H9 (cell line): ENCODE measurements at regions not wholly inside any gene's neighbourhood (a gene's known extent, or its start where the extent isn't known, plus 50 kb on each side); places are given as distances from the start of the nearest gene placed in this dataset.

Experiments
- DNase-seq: peaks from one replicate; pipeline ENCODE4 v3.0.0-alpha.2; 2017
- H2AFZ ChIP-seq: one replicate; pipeline ENCODE4 v1.6.1; 2013; ENCODE audit warnings: mild to moderate bottlenecking, low read length, control low read depth, moderate library complexity
- H2AK5ac ChIP-seq: 2 replicates; pipeline ENCODE4 v1.6.1; 2013; ENCODE audit warnings: low read length, control low read depth, mixed read lengths; ENCODE audit not compliant: insufficient read length
- H2BK120ac ChIP-seq: one replicate; pipeline ENCODE4 v1.6.1; 2013; ENCODE audit warnings: low read depth, mild to moderate bottlenecking, low read length, control low read depth, inconsistent platforms; ENCODE audit not compliant: poor library complexity, severe bottlenecking
- H2BK12ac ChIP-seq: 2 replicates; pipeline ENCODE4 v1.6.1; 2013; ENCODE audit warnings: low read length, control low read depth, mixed read lengths, low read depth; ENCODE audit not compliant: insufficient read length
- H2BK15ac ChIP-seq: 2 replicates; pipeline ENCODE4 v1.6.1; 2013; ENCODE audit warnings: low read depth, low read length, control low read depth
- H2BK20ac ChIP-seq: one replicate; pipeline ENCODE4 v1.6.1; 2013; ENCODE audit warnings: low read depth, mild to moderate bottlenecking, low read length, control low read depth, inconsistent platforms; ENCODE audit not compliant: poor library complexity, severe bottlenecking
- H2BK5ac ChIP-seq: 2 replicates; pipeline ENCODE4 v1.6.1; 2013; ENCODE audit warnings: low read length, control low read depth, mixed read lengths; ENCODE audit not compliant: insufficient read length
- H3K14ac ChIP-seq: 2 replicates; pipeline ENCODE4 v1.6.1; 2013; ENCODE audit warnings: low read length, control low read depth; ENCODE audit not compliant: insufficient read depth
- H3K18ac ChIP-seq: 2 replicates; pipeline ENCODE4 v1.6.1; 2013; ENCODE audit warnings: low read depth, mild to moderate bottlenecking, mixed read lengths, low read length, control low read depth; ENCODE audit not compliant: insufficient read length
- H3K23ac ChIP-seq: 2 replicates; pipeline ENCODE4 v1.6.1; 2013; ENCODE audit warnings: low read length, control low read depth, mixed read lengths, low read depth; ENCODE audit not compliant: insufficient read length
- H3K23me2 ChIP-seq: 2 replicates; pipeline ENCODE4 v1.6.1; 2013; ENCODE audit warnings: low read depth, mild to moderate bottlenecking, mixed read lengths, low read length, control low read depth; ENCODE audit not compliant: insufficient read length, poor library complexity, severe bottlenecking
- H3K27ac ChIP-seq: 2 replicates; pipeline ENCODE4 v1.5.1; 2013; ENCODE audit warnings: low read length, control low read depth, mixed read lengths, low read depth; ENCODE audit not compliant: insufficient read length
- H3K27me3 ChIP-seq: 2 replicates; pipeline ENCODE4 v1.6.1; 2013; ENCODE audit warnings: low read length, control low read depth, inconsistent platforms; ENCODE audit not compliant: insufficient read depth
- H3K4ac ChIP-seq: 2 replicates; pipeline ENCODE4 v1.6.1; 2013; ENCODE audit warnings: low read depth, mild to moderate bottlenecking, control low read depth, inconsistent platforms, low read length, moderate library complexity
- H3K4me1 ChIP-seq: 2 replicates; pipeline ENCODE4 v1.6.1; 2013; ENCODE audit warnings: low read length, control low read depth, inconsistent platforms; ENCODE audit not compliant: insufficient read depth
- H3K4me2 ChIP-seq: 2 replicates; pipeline ENCODE4 v1.6.1; 2013; ENCODE audit warnings: low read length, control low read depth, mixed read lengths; ENCODE audit not compliant: insufficient read length, insufficient read depth
- H3K56ac ChIP-seq: 2 replicates; pipeline ENCODE4 v1.6.1; 2013; ENCODE audit warnings: low read depth, mild to moderate bottlenecking, mixed read lengths, low read length, control low read depth; ENCODE audit not compliant: insufficient read length
- H3K79me1 ChIP-seq: 2 replicates; pipeline ENCODE4 v1.6.1; 2013; ENCODE audit warnings: low read depth, mild to moderate bottlenecking, moderate library complexity, low read length, control low read depth, inconsistent platforms; ENCODE audit not compliant: insufficient read depth, poor library complexity, severe bottlenecking
- H3K79me2 ChIP-seq: 2 replicates; pipeline ENCODE4 v1.6.1; 2013; ENCODE audit warnings: low read length, control low read depth, inconsistent platforms; ENCODE audit not compliant: insufficient read depth
- H3K9ac ChIP-seq: 2 replicates; pipeline ENCODE4 v1.6.1; 2013; ENCODE audit warnings: low read length, control low read depth, mixed read lengths; ENCODE audit not compliant: insufficient read length; ENCODE audit errors: extremely low read depth
- H3K9me3 ChIP-seq: one replicate; pipeline ENCODE4 v1.6.1; 2013; ENCODE audit warnings: low read depth, low read length, inconsistent platforms; ENCODE audit not compliant: control insufficient read depth
- H3T11ph ChIP-seq: one replicate; pipeline ENCODE4 v1.6.1; 2013; ENCODE audit warnings: mild to moderate bottlenecking, low read length, control low read depth, inconsistent platforms
- H4K20me1 ChIP-seq: one replicate; pipeline ENCODE4 v1.6.1; 2013; ENCODE audit not compliant: control insufficient read depth, insufficient read length, insufficient read depth
- H4K5ac ChIP-seq: 2 replicates; pipeline ENCODE4 v1.6.1; 2013; ENCODE audit warnings: low read depth, mild to moderate bottlenecking, mixed read lengths, low read length, control low read depth; ENCODE audit not compliant: insufficient read length
- H4K8ac ChIP-seq: replicated peaks from 2 replicates; pipeline ENCODE4 v1.6.1; 2013; ENCODE audit warnings: low read length, control low read depth, mixed read lengths, low read depth; ENCODE audit not compliant: insufficient read length
- H4K91ac ChIP-seq: 2 replicates; pipeline ENCODE4 v1.6.1; 2013; ENCODE audit warnings: low read depth, mild to moderate bottlenecking, moderate library complexity, mixed read lengths, low read length, control low read depth; ENCODE audit not compliant: insufficient read length
- H3K27ac Mint-ChIP-seq, 3 experiments: 2 replicates in 2 of 3; 3 replicates in 1 of 3; pipeline ENCODE4 v1.8.0; 2020 to 2021; ENCODE audit warnings: mixed read lengths in 3 of 3, mild to moderate bottlenecking in 1 of 3, moderate library complexity in 1 of 3
- H3K27me3 Mint-ChIP-seq: 2 replicates; pipeline ENCODE4 v1.8.0; 2021; ENCODE audit warnings: low read depth, mild to moderate bottlenecking, moderate library complexity, mixed read lengths
- H3K36me3 Mint-ChIP-seq, 3 experiments: 2 replicates in 2 of 3; 3 replicates in 1 of 3; pipeline ENCODE4 v1.8.0; 2020 to 2021; ENCODE audit warnings: low read depth in 3 of 3, mixed read lengths in 3 of 3; ENCODE audit not compliant: insufficient read depth in 1 of 3
- H3K4me1 Mint-ChIP-seq, 2 experiments: 2 replicates each; pipeline ENCODE4 v1.8.0; 2020; ENCODE audit warnings: mixed read lengths in 2 of 2
- H3K4me3 Mint-ChIP-seq, 2 experiments: 2 replicates in 1 of 2; 3 replicates in 1 of 2; pipeline ENCODE4 v1.8.0; 2020 to 2021; ENCODE audit warnings: mild to moderate bottlenecking in 2 of 2, mixed read lengths in 2 of 2, moderate library complexity in 1 of 2
- H3K9me3 Mint-ChIP-seq, 2 experiments: 2 replicates in 1 of 2; 3 replicates in 1 of 2; pipeline ENCODE4 v1.8.0; 2020; ENCODE audit warnings: mild to moderate bottlenecking in 2 of 2, mixed read lengths in 2 of 2, moderate library complexity in 1 of 2
- WGBS: extraction: QIAGEN DNeasy Blood & Tissue Kit; methylation state at CpG from one replicate; pipeline ENCODE4 v1.1.7; 2013; ENCODE audit warnings: missing lambda C conversion rate, low lambda C conversion rate, mixed read lengths; ENCODE audit not compliant: insufficient read length; ENCODE audit errors: extremely low coverage; 5-methylcytosine and 5-hydroxymethylcytosine counted together
- TF ChIP-seq, protein P1 (sequence below): fragments of 200-600 bp; sonication (generic); conservative IDR thresholded peaks from 3 replicates; pipeline ENCODE4 v1.8.0; 2021; ENCODE audit warnings: antibody characterized with exemption, mild to moderate bottlenecking

DNA sequence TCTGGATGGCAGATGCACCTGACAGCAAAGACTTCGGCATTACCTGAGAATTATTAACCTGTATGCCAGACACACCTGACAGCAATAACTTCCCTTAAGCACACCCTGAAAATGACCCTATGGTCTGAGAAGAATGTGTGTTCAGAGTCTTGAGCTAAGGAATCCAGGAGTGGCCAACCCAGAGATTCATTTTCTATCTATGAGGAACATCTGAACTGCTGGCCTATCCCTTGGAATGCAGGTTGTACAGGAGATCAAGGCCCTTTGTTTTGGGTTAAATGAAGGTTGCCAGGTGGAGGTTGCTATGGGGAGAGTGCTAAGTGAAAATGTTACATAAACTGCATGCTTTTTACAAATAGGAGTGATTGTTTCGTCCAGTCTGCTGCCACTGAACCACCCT, 200.9 kb upstream of the MEIS1 start:
- H2BK5ac ChIP-seq = no peak overlapping the region
- Mint-ChIP-seq H3K27me3 (peaks cover 2% of the 10 kb centered on the region; the same call in 1 of the 2 replicates), H3K4me3 (no peak overlapping the region), H3K36me3 (no peaks in the 10 kb centered on the region), H3K4me1 (peaks cover 7 to 13% of the 10 kb centered on the region in 2 experiments), H3K27ac (no peak overlapping the region), H3K9me3 (no peaks in the 10 kb centered on the region)
- no peaks in the 10 kb centered on the region for H3K79me2 ChIP-seq
- no peaks in the 10 kb centered on the region; the same call in 1 of the 2 replicates for H3K27me3 ChIP-seq
- no peak overlapping the region for H2AK5ac ChIP-seq
- no peak overlapping the region for H4K8ac ChIP-seq
- no peak overlapping the region for H4K91ac ChIP-seq
- no peak for DNase-seq
- H3K4me2 ChIP-seq = no peak overlapping the region
- H3K9me3 ChIP-seq = no peaks in the 10 kb centered on the region
- no peak overlapping the region for H2BK120ac ChIP-seq
- no peak overlapping the region for H3K56ac ChIP-seq
- H3K9ac ChIP-seq = no peak overlapping the region
- H2AFZ ChIP-seq = no peak overlapping the region
- peak overlapping the region; percentile 14 for H2BK20ac ChIP-seq
- H3K4ac ChIP-seq = no peak overlapping the region
- no CpG with 5 or more reads among the region's 2 CpGs for WGBS
- H3K18ac ChIP-seq = no peak overlapping the region
- no peaks in the 10 kb centered on the region for H3K4me1 ChIP-seq
- H2BK12ac ChIP-seq = no peak overlapping the region
- no peak overlapping the region for H2BK15ac ChIP-seq
- TF ChIP-seq, protein P1, sequence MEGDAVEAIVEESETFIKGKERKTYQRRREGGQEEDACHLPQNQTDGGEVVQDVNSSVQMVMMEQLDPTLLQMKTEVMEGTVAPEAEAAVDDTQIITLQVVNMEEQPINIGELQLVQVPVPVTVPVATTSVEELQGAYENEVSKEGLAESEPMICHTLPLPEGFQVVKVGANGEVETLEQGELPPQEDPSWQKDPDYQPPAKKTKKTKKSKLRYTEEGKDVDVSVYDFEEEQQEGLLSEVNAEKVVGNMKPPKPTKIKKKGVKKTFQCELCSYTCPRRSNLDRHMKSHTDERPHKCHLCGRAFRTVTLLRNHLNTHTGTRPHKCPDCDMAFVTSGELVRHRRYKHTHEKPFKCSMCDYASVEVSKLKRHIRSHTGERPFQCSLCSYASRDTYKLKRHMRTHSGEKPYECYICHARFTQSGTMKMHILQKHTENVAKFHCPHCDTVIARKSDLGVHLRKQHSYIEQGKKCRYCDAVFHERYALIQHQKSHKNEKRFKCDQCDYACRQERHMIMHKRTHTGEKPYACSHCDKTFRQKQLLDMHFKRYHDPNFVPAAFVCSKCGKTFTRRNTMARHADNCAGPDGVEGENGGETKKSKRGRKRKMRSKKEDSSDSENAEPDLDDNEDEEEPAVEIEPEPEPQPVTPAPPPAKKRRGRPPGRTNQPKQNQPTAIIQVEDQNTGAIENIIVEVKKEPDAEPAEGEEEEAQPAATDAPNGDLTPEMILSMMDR = no peak
- H3K23ac ChIP-seq = no peak overlapping the region
- H3K23me2 ChIP-seq = no peaks in the 10 kb centered on the region
- H3K27ac ChIP-seq = no peak overlapping the region
- no peaks in the 10 kb centered on the region for H3K79me1 ChIP-seq
- H4K5ac ChIP-seq = no peak overlapping the region
- no peaks in the 10 kb centered on the region for H4K20me1 ChIP-seq
- no peak overlapping the region for H3T11ph ChIP-seq
- H3K14ac ChIP-seq = no peak overlapping the region
